Fibroblast of villous mesenchyme (primary cell): ENCODE measurements at regions not wholly inside any gene's neighbourhood (a gene's known extent, or its start where the extent isn't known, plus 50 kb on each side); places are given as distances from the start of the nearest gene placed in this dataset.
A peak's percentile ranks its signal among the peaks of the same experiment; 100 is the strongest.
"Not testable (repeated sequence)": the region's sequence is repeated elsewhere in the genome, so short reads cannot be mapped to it uniquely, and the experiment has no call there.

Source experiments
- DNase-seq: peaks from one replicate; pipeline ENCODE4 v3.0.0-alpha.2; 2010; ENCODE audit warnings: low read depth
- H3K4me3 ChIP-seq: 2 replicates; pipeline ENCODE4 v1.5.1; 2011; ENCODE audit warnings: low read depth, mild to moderate bottlenecking, low read length
- CTCF ChIP-seq: IDR thresholded peaks from 2 replicates; pipeline ENCODE4 v1.5.1; 2012; ENCODE audit warnings: low read depth, mild to moderate bottlenecking, low read length; ENCODE audit not compliant: insufficient read depth

GRCh38 chr9:96113032-96113431 lies 188.9 kb downstream of the HSD17B3 start:
- DNase-seq: no peak
- no peak for TF ChIP-seq CTCF
- H3K4me3 ChIP-seq: no peak overlapping the region

GRCh38 chr9:96109680-96110351 lies 192.2 kb downstream of the HSD17B3 start:
- H3K4me3 ChIP-seq: no peak overlapping the region
- DNase-seq: peak; percentile 25
- no peak for TF ChIP-seq CTCF

GRCh38 chr9:96108691-96109380 lies 193.1 kb downstream of the HSD17B3 start:
- DNase-seq: no peak
- no peak for TF ChIP-seq CTCF
- H3K4me3 ChIP-seq: no peak overlapping the region

GRCh38 chr9:96107436-96107835 lies 194.5 kb downstream of the HSD17B3 start:
- H3K4me3 ChIP-seq: no peak overlapping the region
- no peak for TF ChIP-seq CTCF
- no peak for DNase-seq

GRCh38 chr9:96100385-96101300 lies 201.3 kb downstream of the HSD17B3 start:
- no peak for DNase-seq
- TF ChIP-seq CTCF: no peak
- H3K4me3 ChIP-seq: no peak overlapping the region

- H3K4me3 ChIP-seq, DNase-seq: not testable (repeated sequence)
Measured at GRCh38 chr9:96090630-96091029, 211.3 kb downstream of the HSD17B3 start.
